Chondrocyte (in vitro differentiated cells): ENCODE measurements at regions not wholly inside any gene's neighbourhood (a gene's known extent, or its start where the extent isn't known, plus 50 kb on each side); places are given as distances from the start of the nearest gene placed in this dataset.

Source experiments
- DNase-seq: peaks from one replicate; pipeline ENCODE4 v3.0.0; 2021; ENCODE audit warnings: mixed read lengths, low spot score
- H3K27ac Mint-ChIP-seq: one replicate; pipeline ENCODE4 v1.8.0; 2021; ENCODE audit warnings: mild to moderate bottlenecking, moderate library complexity, mixed read lengths; ENCODE audit not compliant: unreplicated experiment
- H3K27me3 Mint-ChIP-seq: 2 replicates; pipeline ENCODE4 v1.8.0; 2021; ENCODE audit warnings: low read depth, mixed read lengths
- H3K36me3 Mint-ChIP-seq: 2 replicates; pipeline ENCODE4 v1.8.0; 2021; ENCODE audit warnings: low read depth, mixed read lengths
- H3K4me1 Mint-ChIP-seq: 2 replicates; pipeline ENCODE4 v1.8.0; 2021; ENCODE audit warnings: low read depth, mild to moderate bottlenecking, mixed read lengths
- H3K4me3 Mint-ChIP-seq: one replicate; pipeline ENCODE4 v1.8.0; 2021; ENCODE audit warnings: mild to moderate bottlenecking, moderate library complexity, mixed read lengths; ENCODE audit not compliant: unreplicated experiment
- H3K9me3 Mint-ChIP-seq: 2 replicates; pipeline ENCODE4 v1.8.0; 2021; ENCODE audit warnings: low read depth, mixed read lengths
- CTCF ChIP-seq: fragments of 200-600 bp; sonication (generic); IDR thresholded peaks from 2 replicates; pipeline ENCODE4 v1.5.0; 2021; ENCODE audit warnings: antibody characterized with exemption, mild to moderate bottlenecking, moderate library complexity

DNA sequence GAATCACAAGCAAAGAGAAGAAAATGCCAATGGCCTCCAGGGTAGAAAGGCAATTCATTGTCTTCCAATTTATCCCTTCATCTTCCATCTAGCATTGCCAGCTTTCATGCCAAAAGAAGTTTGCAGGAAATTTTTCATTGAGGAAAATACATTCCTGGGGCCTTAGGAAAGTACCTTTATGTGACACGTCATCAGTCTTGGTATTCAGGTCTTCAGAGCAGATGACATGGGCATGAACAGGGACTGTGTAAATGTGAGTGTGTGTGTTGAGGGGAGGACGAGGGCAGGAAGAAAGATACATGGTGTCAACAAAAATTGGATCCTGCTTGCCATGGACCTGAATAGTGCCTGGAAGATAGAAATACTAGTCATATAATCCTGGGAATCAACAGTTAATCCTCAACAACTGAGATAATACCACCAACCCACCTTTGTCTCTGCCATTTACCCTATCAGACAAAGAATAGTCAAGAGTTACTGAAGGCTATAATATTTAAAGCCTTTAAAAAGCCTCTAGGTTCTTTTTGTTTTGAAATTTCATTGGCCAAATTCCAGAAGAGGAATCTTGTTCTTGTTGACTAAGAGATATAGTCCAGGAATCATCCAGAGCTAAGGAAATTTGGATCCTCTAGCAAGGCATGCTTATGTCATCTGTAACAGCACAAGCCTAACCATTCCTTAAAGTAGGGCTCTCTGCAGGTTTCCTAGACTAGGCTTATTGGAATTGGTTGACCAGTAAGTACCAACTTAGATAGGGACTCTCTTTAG, 405.8 kb upstream of the SASH1 start:
- H3K27me3 Mint-ChIP-seq, result no peaks in the 10 kb centered on the region
- peaks cover 26% of the 10 kb centered on the region for H3K4me1 Mint-ChIP-seq
- no peak overlapping the region for H3K4me3 Mint-ChIP-seq
- no peaks in the 10 kb centered on the region for H3K9me3 Mint-ChIP-seq
- no peak for TF ChIP-seq CTCF
- no peak overlapping the region for H3K27ac Mint-ChIP-seq
- no peak for DNase-seq
- no peaks in the 10 kb centered on the region for H3K36me3 Mint-ChIP-seq

DNA sequence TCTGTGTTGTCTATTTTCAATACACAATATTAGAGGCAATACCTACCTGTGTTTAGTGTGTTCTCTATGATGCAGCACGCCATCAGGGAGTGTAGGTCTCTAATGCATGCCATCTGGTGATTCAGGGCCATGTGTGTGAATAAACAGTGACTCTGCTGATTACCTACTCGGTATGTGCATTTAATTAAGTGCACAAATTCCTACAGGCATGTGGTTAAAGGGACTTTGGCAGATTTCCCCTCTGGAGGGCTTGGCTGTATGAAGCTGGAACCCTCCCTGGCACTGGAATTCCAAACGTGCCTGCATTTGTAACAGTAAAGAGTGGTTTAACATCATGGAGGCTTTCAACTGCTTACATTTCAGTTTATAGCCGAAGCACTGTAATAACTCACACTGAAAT, 401.5 kb upstream of the SASH1 start:
- Mint-ChIP-seq H3K27ac (peak overlapping the region; percentile 71), H3K27me3 (no peaks in the 10 kb centered on the region), H3K36me3 (peaks cover 5% of the 10 kb centered on the region), H3K4me3 (no peak overlapping the region), H3K4me1 (peaks cover 14% of the 10 kb centered on the region), H3K9me3 (peaks cover 7% of the 10 kb centered on the region)
- no peak for TF ChIP-seq CTCF
- no peak for DNase-seq

DNA sequence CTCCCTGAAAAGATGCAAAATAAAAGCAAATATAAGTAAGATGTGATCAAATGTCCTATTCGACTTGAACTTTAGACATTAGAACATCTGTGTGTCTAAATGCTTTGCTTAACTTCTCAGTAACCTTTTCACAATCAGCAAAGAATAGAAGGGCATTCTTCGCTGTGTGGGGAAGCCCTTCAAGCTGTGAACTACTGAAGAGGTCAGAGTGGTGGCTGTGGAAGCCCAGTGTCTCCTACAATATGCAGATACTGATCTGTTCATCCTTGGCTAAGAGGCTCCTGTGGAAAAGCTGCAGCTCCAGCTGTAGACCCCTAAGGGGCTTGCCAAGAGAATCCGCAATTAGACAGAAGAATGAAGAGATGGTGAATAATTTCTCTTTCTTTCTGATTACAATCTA, 400.3 kb upstream of the SASH1 start:
- Mint-ChIP-seq H3K27ac (no peak overlapping the region), H3K36me3 (peaks cover 5% of the 10 kb centered on the region), H3K27me3 (no peaks in the 10 kb centered on the region), H3K9me3 (peaks cover 7% of the 10 kb centered on the region), H3K4me1 (peaks cover 20% of the 10 kb centered on the region), H3K4me3 (no peak overlapping the region)
- no peak for DNase-seq
- TF ChIP-seq CTCF, result no peak

DNA sequence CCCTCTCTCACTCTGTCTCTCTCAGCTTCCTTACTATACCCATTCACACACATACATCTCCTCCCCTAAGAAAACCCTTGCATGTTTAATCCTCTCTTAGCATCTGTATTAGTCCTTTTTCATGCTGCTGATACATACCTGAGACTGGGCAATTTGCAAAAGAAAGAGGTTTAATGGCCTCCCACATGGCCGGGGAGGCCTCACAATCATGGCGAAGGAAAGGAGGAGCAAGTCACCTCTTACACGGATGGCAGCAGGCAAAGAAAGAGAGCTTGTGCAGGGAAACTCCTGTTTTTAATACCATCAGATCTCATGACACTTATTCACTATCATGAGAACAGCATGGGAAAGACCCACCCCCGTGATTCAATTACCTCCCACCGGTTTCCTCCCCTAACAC, 398.5 kb upstream of the SASH1 start:
- H3K27ac Mint-ChIP-seq, result no peak overlapping the region
- no peak for TF ChIP-seq CTCF
- no peak overlapping the region for H3K4me3 Mint-ChIP-seq
- no peak for DNase-seq
- H3K4me1 Mint-ChIP-seq, result peaks cover 37% of the 10 kb centered on the region
- H3K9me3 Mint-ChIP-seq, result peaks cover 7% of the 10 kb centered on the region
- H3K36me3 Mint-ChIP-seq, result peaks cover 5% of the 10 kb centered on the region
- H3K27me3 Mint-ChIP-seq, result no peaks in the 10 kb centered on the region

DNA sequence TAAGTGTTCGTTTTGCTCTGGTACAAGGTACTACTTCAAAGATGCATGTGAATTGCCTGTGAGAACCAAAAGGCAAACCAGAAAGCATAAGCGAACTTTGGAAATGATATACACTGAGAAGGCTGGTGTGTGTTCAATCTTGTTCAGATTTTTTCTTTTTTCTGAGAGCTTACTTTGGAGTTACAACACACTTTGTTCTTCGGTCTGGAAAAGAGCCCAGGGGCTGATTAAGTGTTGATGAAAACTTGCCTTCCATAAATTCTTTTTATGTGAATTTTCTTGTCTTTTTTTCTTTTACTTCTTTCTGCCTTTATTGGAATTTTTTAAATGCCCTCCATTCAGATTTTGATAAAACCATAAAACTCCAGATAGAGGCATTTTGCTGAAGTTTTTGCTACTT, 395.1 kb upstream of the SASH1 start:
- peaks cover 7% of the 10 kb centered on the region for H3K9me3 Mint-ChIP-seq
- peak overlapping the region; percentile 78 for H3K27ac Mint-ChIP-seq
- no peak for DNase-seq
- H3K4me1 Mint-ChIP-seq, result peaks cover 48% of the 10 kb centered on the region
- no peak overlapping the region for H3K4me3 Mint-ChIP-seq
- no peak for TF ChIP-seq CTCF
- peaks cover 5% of the 10 kb centered on the region for H3K36me3 Mint-ChIP-seq
- no peaks in the 10 kb centered on the region for H3K27me3 Mint-ChIP-seq
